ENCODE measurements at regions not wholly inside any gene's neighbourhood (a gene's known extent, or its start where the extent isn't known, plus 50 kb on each side); places are given as distances from the start of the nearest gene placed in this dataset.
A peak's percentile ranks its signal among the peaks of the same experiment; 100 is the strongest.

DNA sequence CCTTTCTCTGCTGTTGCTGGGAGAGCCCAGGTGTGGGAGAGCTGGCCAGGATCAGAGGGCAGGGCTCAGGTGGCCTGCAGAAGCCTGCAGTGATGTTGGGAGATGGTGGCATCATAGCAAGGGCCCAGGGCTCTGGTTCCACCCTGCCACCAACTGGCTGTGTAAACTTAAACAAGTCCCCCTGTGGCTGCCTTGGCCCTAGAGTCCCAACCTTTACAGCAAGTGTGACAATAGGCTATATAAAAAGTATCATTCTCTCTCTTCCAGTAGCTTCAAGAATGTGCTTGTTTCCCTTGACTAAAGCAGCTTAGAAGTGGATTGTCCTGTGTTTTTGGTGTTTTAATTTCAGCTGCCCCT, 201.8 kb upstream of the E2F8 start:
- Histone ChIP-seq H3K27me3 (no peaks in the 10 kb centered on the region), H3K4me3 (no peak overlapping the region), H3K9me3 (no peaks in the 10 kb centered on the region), H3K4me1 (peaks cover 0 to 16% (median 0%) of the 10 kb centered on the region in 12 donors), H3K27ac (peak overlapping the region in 5 of 12 donors; percentile 1 to 88 (median 52)), H3K36me3 (no peaks in the 10 kb centered on the region)
- intact Hi-C loops (cut with DNase I), result loop anchor here in 1 of 10 donors (10.0 kb wide), 1 partner anchor 58 kb away; no protein-coding TSS in a partner anchor
- TF ChIP-seq CTCF (IDR thresholded peaks at IDR 0.05) (no peak), POLR2A (IDR thresholded peaks at IDR 0.05) (no peak)
- no peak for DNase-seq
- no peak for ATAC-seq

- Histone ChIP-seq H3K4me1 (peaks cover 0 to 16% (median 0%) of the 10 kb centered on the region in 12 donors), H3K27me3 (no peaks in the 10 kb centered on the region), H3K9me3 (no peaks in the 10 kb centered on the region), H3K36me3 (no peaks in the 10 kb centered on the region), H3K27ac (peak overlapping the region in 7 of 12 donors; percentile 1 to 88 (median 38)), H3K4me3 (no peak overlapping the region)
- 42 to 59% (median 50%) methylated on average over 11 of the region's 11 CpGs for WGBS, 4 donors
- TF ChIP-seq CTCF (IDR thresholded peaks at IDR 0.05) (no peak), POLR2A (IDR thresholded peaks at IDR 0.05) (no peak)
- intact Hi-C loops (cut with DNase I), result loop anchor here in 2 of 10 donors (1.0 to 10.0 kb wide), 2 partner anchors 57 to 87 kb away; no protein-coding TSS in a partner anchor
- ATAC-seq (peak; percentile 73 to 92 (median 84)), DNase-seq (peak in 3 of 5 donors; percentile 19 to 82 (median 26))
Observed at GRCh38 chr11:19441752-19442553, 201.2 kb upstream of the E2F8 start.

DNA sequence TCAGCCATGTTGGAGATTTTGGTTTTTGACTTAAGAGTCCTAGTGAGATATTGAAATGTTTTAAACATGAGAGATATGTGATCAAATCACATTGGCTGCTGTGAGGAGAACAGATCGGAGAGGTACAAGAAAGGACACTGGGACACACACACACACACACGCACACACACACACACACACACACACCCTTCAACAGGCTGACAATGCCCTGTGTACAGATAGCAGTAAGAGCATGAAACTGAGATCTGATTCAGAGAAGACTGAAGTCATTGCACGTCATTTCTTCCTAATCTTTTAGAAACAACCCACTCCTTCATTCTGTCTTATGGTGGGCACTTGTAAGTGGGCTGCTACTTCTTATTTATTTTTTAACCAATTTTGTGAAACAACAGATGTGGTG, 200.5 kb upstream of the E2F8 start:
- H3K4me1 ChIP-seq, result peaks cover 0 to 16% (median 0%) of the 10 kb centered on the region in 12 donors
- no peak for ATAC-seq

More for the DNA sequence above, 200.5 kb upstream of the E2F8 start:
- no peak for DNase-seq
- Histone ChIP-seq H3K27me3 (no peaks in the 10 kb centered on the region), H3K27ac (peak overlapping the region in 4 of 12 donors; percentile 1 to 88 (median 56)), H3K9me3 (peaks cover 0 to 2% (median 0%) of the 10 kb centered on the region in 12 donors), H3K36me3 (no peaks in the 10 kb centered on the region), H3K4me3 (no peak overlapping the region)
- intact Hi-C loops (cut with DNase I), result loop anchor here in 2 of 10 donors (1.0 to 10.0 kb wide), 2 partner anchors 56 to 86 kb away; no protein-coding TSS in a partner anchor
- 59 to 79% (median 70%) methylated on average over 3 of the region's 3 CpGs for WGBS, 4 donors
- no peak for TF ChIP-seq POLR2A (IDR thresholded peaks at IDR 0.05)
- no peak for TF ChIP-seq CTCF (IDR thresholded peaks at IDR 0.05)
